ENCODE measurements at regions not wholly inside any gene's neighbourhood (a gene's known extent, or its start where the extent isn't known, plus 50 kb on each side); places are given as distances from the start of the nearest gene placed in this dataset.
"Not testable (repeated sequence)": the region's sequence is repeated elsewhere in the genome, so short reads cannot be mapped to it uniquely, and the experiment has no call there.

DNA sequence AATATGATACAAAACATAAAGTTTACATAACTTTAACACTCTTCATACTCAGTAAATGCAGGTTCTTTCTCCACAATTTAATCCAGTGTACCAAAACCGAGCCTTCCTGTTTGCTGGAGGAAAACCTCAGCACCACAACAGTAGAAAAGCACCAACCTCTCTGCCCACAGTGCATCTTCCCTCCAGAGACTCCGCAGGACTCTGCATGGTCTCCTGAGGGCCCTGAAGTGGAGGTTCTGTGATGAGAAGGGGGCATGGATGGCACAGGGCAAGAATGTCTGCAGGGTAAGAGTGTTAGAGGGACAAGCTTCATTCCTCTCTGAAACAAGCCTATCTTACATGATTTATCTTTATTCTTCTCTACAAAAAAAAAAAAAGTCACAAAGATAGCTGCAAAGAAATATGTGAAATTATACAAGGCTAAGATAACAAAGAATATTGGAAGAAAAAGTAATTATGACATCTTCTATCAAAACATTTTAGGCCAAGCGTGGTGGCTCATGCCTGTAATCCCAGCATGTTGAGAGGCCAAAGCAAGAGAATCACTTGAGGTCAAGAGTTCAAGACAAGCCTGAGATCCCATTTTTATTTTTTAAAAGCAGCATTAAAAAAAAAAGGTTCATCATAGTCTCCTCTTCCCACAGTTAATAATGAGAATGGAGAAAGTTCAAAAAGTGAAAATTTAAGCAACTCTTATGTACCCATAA is 102.0 kb downstream of the VPREB1 start:
- DNase-seq, result no peak

GRCh38 chr22:22348127-22348814 is 103.7 kb downstream of the VPREB1 start:
- no peak for DNase-seq

DNA sequence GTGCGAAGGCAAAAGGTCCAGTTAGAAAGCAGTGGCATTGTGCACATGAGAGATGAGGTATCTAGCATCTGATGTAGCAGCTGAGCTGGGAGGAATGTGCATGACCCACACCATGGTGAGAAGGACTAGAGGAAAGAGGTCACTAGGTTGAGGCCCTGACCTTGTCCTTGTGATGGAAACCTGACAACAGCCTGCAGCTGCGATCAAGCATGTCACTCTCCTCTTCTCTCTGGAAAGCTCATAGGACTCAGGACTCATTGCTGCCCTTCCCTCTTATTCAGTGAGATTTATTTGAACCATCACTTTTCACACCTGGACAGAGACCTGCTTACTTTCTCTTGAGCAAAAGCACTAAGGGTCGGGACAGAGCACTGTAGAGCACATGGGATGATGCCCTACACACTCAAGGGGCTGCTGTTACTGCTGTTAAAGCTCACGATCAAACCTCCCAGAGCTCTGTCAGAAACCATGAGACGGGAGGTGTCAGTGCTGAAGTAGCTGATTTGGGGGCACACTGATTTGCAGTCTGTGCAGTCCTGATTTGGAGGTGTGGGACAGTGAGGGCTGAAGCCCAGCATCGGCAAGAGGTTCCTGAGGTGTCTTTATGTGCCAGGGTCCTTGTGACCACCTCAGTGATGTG is 104.3 kb downstream of the VPREB1 start:
- no peak for DNase-seq

GRCh38 chr22:22349455-22349836 is 104.9 kb downstream of the VPREB1 start:
- no peak for DNase-seq

- DNase-seq, result no peak
Measured at GRCh38 chr22:22351366-22351765, 106.8 kb downstream of the VPREB1 start.

GRCh38 chr22:22352371-22352999 is 107.9 kb downstream of the VPREB1 start:
- no peak for DNase-seq

DNA sequence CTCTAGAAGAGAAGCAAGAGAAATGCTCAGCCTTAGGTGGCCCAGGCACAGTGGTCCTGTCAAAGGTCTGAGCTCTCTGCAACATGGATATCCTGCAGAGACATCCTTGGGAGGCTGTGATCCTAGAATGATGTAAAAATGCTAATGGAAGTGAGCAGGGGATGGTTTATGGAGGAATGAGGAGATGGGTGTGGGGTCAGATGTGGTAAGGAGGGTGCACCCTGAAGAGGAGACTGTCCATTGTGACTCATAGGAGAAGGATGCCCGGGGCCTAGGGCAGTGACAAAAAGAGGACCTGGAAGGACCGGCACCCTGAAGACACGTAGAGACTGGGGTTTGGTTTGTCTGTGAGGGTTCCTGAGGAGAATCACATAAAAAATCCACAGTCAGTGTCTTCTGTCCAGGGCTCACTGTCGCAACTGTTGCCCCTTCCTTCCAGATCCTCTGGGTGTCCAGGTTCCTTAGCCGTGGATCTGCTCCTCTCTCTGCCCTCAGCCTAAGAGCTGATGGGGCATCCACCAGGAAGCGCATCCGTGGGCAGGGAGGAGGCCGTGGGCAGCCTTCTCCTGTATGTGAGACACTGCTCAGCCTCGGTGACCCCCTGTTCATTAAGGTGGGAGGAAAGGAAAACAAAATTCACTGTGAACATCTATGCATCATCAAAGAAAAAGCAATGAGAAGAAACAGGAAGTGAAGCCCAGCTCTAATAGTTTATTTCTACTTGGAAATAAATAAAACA is 110.7 kb downstream of the VPREB1 start:
- no peak for DNase-seq

DNA sequence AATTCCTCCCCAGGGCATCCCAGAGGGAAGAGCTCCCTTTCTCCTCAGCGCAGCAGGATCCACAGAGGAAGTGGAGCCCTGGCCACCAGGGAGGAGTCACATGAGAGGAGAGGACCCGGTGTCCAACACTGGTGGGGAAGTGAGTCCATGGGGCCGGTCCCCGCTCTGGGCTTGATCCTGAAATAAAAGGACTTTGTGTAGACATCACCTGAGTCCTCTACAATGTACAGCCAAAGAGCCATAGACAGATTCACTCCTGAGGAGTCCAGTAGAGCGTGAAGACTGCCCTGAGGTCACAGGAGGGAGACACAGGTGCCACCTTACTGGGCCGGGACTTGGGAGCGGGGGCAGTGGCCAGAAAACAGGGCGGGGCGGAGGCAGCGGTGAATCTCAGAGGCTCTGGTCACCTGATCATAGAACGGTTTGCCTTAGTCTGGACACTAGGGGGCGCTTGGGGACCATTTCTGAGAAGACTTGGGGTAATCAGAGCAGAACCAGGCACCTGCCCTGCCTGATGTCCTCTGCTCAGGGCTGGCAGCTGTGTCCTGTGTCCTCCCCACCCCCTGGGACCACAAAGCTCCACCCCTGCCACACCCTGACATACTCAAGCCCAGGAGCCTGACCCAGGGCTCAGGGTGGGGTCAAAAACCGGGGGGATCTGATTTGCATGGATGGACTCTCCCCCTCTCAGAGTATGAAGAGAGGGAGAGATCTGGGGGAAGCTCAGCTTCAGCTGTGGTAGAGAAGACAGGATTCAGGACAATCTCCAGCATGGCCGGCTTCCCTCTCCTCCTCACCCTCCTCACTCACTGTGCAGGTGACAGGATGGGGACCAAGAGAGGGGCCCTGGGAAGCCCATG is 112.7 kb downstream of the VPREB1 start:
- peak; percentile 27 for DNase-seq

DNA sequence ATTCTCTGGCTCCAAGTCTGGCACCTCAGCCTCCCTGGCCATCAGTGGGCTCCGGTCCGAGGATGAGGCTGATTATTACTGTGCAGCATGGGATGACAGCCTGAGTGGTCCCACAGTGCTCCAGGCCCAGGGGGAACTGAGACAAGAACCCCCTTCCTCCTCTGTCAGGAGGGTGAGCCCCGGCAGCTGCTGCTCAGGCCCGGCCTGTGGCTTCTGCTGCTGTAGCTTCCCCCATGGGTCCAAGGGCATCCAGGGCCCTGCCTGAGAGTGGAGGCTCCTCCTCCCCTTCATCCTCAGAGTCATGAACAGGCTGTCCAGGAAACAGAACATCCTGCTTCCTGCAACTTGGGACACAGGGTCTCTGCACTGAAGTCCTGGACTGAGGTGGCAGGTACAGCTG is 113.6 kb downstream of the VPREB1 start:
- no peak for DNase-seq

DNA sequence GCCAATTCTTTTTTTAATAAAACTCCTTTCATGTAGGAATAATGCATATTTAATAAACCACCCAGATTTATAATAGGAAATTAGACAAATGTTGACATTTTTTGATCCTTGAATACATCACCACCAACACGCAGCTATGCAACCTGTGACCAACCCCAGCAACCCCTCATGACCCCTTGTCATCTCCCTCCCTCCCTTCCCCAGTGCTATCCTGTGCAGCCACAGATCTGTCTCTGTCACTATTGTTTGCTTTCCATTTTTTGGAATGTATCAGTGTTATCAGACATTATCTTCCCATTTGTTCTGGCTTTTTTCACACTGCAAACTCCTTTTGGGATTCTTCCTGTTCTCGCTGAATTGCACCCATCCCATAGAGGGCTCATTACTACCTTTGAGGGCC is 114.1 kb downstream of the VPREB1 start:
- DNase-seq, result no peak

GRCh38 chr22:22359465-22359864 is 114.9 kb downstream of the VPREB1 start:
- no peak for DNase-seq

- DNase-seq, result no peak
Measured at GRCh38 chr22:22360014-22360413, 115.4 kb downstream of the VPREB1 start.

- DNase-seq, result no peak
Measured at GRCh38 chr22:22362311-22362710, 117.7 kb downstream of the VPREB1 start.

GRCh38 chr22:22362936-22363335 is 118.3 kb downstream of the VPREB1 start:
- DNase-seq, result no peak

DNA sequence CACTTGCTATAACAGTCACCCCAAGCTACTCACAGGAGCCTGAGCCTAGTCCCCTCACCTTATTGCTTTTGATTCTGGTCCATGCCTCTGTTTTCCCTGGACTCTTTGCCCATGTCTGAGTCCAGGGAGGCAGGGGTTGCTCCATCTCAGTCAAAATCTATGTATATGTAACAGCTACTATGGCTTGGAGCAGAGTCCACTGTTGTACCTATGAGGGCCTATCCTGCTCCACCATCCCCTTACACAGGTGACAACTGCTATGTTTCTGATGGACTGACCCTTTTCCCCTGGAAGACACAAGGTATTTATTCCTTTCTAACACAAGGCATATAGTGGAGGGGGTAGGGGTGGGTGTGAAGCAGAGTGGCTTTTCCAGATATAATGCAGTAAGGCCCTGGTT is 119.6 kb downstream of the VPREB1 start:
- no peak for DNase-seq

DNA sequence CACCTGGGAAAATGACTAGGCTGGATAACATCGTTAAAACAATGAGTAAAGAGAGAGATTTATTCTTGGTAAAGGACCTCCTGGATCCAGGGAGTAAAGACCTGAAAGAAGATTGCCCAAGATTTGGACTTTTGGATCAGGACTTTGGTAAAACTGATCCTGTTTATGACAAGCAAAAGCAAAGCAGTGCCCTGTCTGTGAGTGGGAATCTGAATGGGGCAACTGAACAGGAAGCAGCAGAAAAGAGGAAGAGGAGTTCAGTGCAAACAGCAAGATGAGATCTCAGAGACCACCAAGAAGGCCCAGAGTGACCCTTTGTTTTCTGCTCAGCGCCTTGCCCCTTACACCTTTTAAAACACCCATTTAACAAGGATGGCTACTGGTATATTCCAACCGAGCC is 122.0 kb downstream of the VPREB1 start:
- DNase-seq, result no peak

DNA sequence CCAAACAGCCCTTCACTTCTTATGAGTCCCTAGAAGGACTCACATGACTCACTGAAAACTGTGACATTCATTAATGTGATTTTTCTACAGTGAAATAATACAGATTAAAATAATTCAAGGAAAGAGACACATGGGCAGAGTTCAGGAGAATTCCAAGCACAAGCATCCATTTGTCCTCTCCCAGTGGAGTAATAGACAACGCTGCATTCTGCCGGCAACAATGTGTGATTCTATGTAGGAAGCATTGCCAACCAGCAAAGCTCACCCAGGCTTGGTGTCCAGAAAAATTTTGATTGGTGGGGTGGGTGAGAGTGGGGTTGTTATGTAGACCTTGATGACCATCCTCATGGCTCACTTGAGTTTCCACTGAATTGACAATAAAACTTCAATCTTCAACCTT is 123.9 kb downstream of the VPREB1 start:
- DNase-seq, result no peak

- DNase-seq, result not testable (repeated sequence)
Measured at GRCh38 chr22:22369219-22369963, 124.8 kb downstream of the VPREB1 start.

- no peak for DNase-seq
Measured at GRCh38 chr22:22369964-22370270, 125.3 kb downstream of the VPREB1 start.

- DNase-seq, result no peak
Measured at GRCh38 chr22:22371031-22371541, 126.5 kb downstream of the VPREB1 start.

DNA sequence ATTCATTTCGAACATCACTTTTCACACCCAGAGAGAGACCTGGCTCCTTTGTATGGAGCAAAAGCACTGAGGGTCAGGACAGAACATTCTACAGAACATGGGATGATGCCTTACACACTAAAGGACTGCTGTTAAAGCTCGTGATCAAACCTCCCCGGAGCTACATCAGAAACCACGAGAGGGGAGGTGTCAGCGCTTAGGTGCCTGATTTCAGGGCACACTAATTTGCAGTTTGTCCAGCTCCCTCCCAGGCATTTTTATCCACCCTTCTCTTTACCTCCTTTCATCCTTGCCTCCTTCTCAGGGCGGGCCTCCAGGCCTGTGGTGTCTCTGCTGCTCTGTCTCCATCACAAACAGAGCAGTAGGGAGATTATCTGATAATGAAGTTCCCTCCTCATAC is 127.5 kb downstream of the VPREB1 start:
- no peak for DNase-seq

Measured in GOT3 (cell line).